NB4 (cell line): ENCODE measurements at regions not wholly inside any gene's neighbourhood (a gene's known extent, or its start where the extent isn't known, plus 50 kb on each side); places are given as distances from the start of the nearest gene placed in this dataset.

Source experiments
- CTCF ChIP-seq: IDR thresholded peaks from one replicate; pipeline ENCODE4 v1.5.1; 2012; ENCODE audit warnings: low read depth, low read length
- POLR2A ChIP-seq: IDR thresholded peaks from 2 replicates; pipeline ENCODE4 v1.6.1; 2011; ENCODE audit warnings: mild to moderate bottlenecking; ENCODE audit not compliant: insufficient read length; ENCODE audit errors: extremely low read depth

- TF ChIP-seq CTCF (no peak), POLR2A (no peak)
Observed at GRCh38 chr2:215724146-215724545, 288.3 kb upstream of the FN1 start.
